HUES48 (cell line): ENCODE measurements at regions not wholly inside any gene's neighbourhood (a gene's known extent, or its start where the extent isn't known, plus 50 kb on each side); places are given as distances from the start of the nearest gene placed in this dataset.

Source experiments
- H3K27ac ChIP-seq: one replicate; pipeline ENCODE4 v1.7.0; 2013; ENCODE audit warnings: low read depth, low read length, inconsistent platforms
- H3K27me3 ChIP-seq: 2 replicates; pipeline ENCODE4 v1.6.1; 2013; ENCODE audit warnings: mild to moderate bottlenecking, low read length; ENCODE audit not compliant: control insufficient read depth, insufficient read depth
- H3K36me3 ChIP-seq: 2 replicates; pipeline ENCODE4 v1.6.1; 2013; ENCODE audit warnings: low read length; ENCODE audit not compliant: control insufficient read depth, insufficient read depth
- H3K4me1 ChIP-seq: 2 replicates; pipeline ENCODE4 v1.6.1; 2013; ENCODE audit warnings: mild to moderate bottlenecking, low read length; ENCODE audit not compliant: control insufficient read depth, insufficient read depth
- H3K4me3 ChIP-seq: 2 replicates; pipeline ENCODE4 v1.5.1; 2013; ENCODE audit warnings: mild to moderate bottlenecking, low read depth, low read length
- H3K9ac ChIP-seq: 2 replicates; pipeline ENCODE4 v1.6.1; 2013; ENCODE audit warnings: mild to moderate bottlenecking, low read depth, low read length, moderate library complexity
- H3K9me3 ChIP-seq: 2 replicates; pipeline ENCODE4 v1.6.1; 2013; ENCODE audit warnings: low read length; ENCODE audit not compliant: control insufficient read depth, insufficient read depth

DNA sequence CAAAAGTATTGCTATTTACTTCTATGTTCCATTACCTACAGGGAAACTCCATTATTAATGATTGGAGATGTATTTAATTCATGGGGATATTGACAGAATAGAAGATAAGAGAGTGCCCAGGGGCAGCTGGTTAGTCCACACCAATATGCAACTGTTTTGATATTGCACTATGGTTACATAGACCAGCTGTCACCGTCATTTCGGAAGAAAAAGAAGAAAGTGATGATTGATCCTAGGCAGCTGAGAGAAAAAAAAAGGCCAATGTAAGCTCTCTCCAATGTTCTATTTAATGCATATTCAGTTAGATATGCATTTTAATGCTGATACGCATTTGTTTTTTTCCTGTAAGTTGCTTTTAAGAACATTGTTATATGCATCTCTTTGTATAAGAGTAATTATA, 1367.2 kb downstream of the KCNT2 start:
- no peaks in the 10 kb centered on the region for H3K36me3 ChIP-seq
- H3K27me3 ChIP-seq: no peaks in the 10 kb centered on the region
- no peaks in the 10 kb centered on the region for H3K4me1 ChIP-seq
- no peak overlapping the region for H3K9ac ChIP-seq
- peaks cover 6% of the 10 kb centered on the region for H3K9me3 ChIP-seq
- H3K4me3 ChIP-seq: no peak overlapping the region
- no peak overlapping the region for H3K27ac ChIP-seq

DNA sequence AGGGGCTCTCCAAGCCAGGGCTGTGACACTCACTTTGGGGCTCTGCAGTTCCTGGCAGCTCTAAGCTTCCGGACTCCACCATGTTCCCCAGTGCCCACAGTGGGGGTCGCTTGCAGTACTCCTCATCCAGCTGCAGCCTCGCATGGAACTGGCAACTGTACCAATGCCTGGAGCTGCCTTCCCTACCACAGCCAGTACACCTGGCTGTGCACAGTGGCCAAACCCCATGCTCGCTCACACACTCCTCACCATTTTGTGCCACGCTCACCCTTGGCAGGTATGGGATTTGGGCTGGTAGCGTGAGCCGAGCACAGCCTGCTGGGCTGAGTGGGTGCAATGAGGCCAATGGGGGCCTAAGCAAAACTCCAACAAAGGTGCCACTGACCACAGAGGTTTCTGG, 1369.9 kb downstream of the KCNT2 start:
- Histone ChIP-seq H3K4me1 (no peaks in the 10 kb centered on the region), H3K27ac (no peak overlapping the region), H3K36me3 (no peaks in the 10 kb centered on the region), H3K9me3 (peaks cover 6% of the 10 kb centered on the region), H3K27me3 (no peaks in the 10 kb centered on the region), H3K4me3 (no peak overlapping the region), H3K9ac (no peak overlapping the region)

DNA sequence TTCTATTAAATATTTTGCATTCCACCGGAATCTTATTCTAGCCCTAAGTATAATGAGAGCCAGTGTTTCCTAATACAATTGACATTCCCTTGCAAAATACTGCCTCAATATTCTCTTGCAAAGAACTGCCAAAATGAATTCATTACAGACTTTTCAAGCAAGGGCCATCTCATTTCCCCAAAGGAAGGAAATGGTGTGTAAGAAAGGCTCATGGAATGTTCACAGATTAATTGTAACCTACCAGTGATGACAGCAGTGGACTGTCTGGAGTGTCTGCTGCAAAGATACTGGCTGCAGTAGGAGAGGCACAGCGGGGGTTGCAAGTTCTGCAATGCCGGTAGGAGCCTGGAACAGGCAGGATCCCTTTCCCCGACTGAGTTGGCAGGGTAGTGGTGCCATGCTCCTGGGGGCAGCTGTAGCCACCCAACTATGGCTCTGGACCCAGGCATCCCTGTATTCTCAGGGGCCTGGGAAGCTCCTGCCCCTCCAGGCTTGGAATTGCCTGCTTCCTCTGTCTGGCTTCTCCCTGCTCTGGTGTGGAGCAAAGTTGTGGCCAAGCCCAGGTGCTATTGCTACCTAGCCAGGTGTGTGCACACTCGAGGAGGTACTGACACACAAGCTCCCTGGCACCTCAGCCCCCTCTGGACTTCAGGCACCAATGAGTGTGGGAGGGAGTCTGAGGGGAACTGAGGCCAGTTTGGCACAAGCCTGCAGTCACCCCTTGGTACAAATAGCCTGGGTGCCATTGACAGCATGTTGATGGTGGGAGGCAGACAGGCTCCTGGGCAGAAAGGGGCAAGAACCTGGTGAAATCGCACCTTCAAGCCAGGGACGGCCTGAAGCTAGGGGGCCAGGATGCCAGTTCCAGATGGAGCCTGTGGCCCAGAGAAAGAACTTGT, 1371.0 kb downstream of the KCNT2 start:
- H3K4me1 ChIP-seq: no peaks in the 10 kb centered on the region

DNA sequence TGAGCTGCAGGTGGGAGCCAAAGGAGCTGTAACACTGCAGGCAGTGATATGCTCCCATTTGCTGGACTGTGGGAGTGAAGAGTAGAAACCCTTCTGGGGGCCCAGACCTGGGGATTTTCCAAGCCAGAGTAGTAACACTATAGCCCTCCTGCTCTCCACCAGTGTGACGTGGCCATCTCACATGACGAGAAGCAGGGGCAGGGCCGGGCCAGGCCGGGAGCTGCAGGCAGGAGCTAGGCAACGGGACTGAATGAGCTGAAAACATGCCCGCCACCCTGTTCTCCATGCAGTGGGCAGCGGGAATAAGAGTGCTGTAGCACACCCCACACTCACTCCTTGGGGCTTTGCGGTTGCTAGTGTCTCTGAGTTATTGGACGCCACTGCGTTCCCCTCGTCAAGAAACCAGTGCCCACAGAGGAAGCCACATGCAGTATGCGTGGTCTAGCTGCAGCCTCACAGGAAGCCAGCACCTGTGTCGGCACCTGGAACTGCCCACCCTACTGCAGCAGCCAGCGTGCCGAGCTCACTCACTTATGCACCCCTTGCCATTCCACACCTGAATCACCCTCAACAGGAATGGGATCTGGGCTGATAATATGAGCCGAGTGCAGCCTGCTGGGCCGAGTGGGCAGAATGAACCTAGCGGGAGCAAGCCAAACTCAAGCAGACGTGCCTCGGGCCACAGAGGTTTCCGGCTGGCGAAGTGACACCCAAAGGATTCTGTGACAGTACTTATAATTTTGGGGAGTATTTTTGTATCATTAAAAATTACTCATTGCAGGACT, 1389.6 kb downstream of the KCNT2 start:
- Histone ChIP-seq H3K27ac (no peak overlapping the region), H3K4me3 (no peak overlapping the region), H3K36me3 (no peaks in the 10 kb centered on the region), H3K9me3 (peaks cover 8% of the 10 kb centered on the region; the same call in 1 of the 2 replicates), H3K27me3 (no peaks in the 10 kb centered on the region), H3K4me1 (no peaks in the 10 kb centered on the region), H3K9ac (no peak overlapping the region)

More for the DNA sequence above, 1371.0 kb downstream of the KCNT2 start:
- no peak overlapping the region for H3K9ac ChIP-seq
- peaks cover 6% of the 10 kb centered on the region for H3K9me3 ChIP-seq
- no peak overlapping the region for H3K4me3 ChIP-seq
- no peak overlapping the region for H3K27ac ChIP-seq
- no peaks in the 10 kb centered on the region for H3K27me3 ChIP-seq
- no peaks in the 10 kb centered on the region for H3K36me3 ChIP-seq

DNA sequence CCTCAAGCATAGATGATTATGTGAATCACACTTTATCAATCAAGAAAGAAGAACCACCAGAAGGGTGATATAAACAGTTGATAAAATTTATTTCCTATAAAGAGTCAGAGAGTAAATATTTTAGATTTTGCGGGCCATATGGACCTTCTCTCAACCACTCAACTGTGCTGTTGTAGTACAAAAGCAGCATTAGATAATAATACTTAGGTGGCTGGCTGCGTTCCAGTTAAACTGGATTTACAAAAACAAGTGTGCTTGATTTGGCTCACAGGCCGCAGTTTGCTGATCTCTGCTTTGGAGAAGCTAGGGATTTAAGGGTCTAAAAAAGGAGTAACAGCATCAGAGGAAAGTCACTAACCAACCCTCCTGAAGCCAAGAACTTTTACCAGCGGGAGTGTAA, 1406.0 kb downstream of the KCNT2 start:
- H3K4me3 ChIP-seq: no peak overlapping the region
- peaks cover 6% of the 10 kb centered on the region; the same call in 1 of the 2 replicates for H3K4me1 ChIP-seq
- H3K36me3 ChIP-seq: no peaks in the 10 kb centered on the region
- H3K27ac ChIP-seq: no peak overlapping the region
- H3K27me3 ChIP-seq: no peaks in the 10 kb centered on the region
- no peaks in the 10 kb centered on the region for H3K9me3 ChIP-seq
- no peak overlapping the region for H3K9ac ChIP-seq

DNA sequence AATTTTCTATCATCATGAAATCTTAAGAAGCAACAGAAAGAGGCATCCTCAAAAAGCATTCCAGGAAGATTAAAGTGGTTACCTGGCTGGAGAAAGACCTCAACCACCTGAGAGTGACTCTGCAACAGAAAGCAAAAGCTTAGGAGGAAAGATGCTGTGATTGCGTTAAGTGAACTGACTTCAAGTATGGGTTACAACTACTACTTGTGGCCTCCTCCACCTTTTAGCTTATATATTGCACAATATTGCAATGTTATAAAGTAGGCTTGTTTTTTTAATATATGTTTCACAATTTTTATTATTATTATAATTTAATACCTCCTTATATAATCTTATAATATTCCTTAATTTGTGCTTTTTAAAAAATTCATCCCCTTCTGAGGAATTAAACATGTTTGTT, 1407.5 kb downstream of the KCNT2 start:
- H3K4me1 ChIP-seq: peaks cover 6% of the 10 kb centered on the region; the same call in 1 of the 2 replicates
- H3K27ac ChIP-seq: no peak overlapping the region
- H3K4me3 ChIP-seq: no peak overlapping the region
- no peaks in the 10 kb centered on the region for H3K9me3 ChIP-seq
- H3K36me3 ChIP-seq: no peaks in the 10 kb centered on the region
- H3K9ac ChIP-seq: no peak overlapping the region
- no peaks in the 10 kb centered on the region for H3K27me3 ChIP-seq

DNA sequence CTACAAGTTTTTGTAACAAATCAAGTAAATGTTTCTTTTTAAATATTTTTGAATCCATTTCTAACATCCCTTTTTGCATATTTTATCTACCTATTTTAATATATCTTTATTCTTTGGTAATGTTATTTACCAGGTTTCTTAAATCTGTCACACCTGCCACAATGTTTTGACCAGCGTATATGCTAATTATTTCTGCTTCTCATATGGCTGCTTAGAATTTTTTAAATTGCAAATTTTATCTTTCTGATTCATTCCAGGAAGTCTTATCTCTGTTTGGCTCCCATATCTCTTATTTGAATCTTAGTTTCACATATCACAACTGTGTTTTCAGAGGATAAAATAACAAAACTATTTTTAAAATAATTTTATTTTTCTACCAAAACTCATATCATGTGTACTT, 1411.1 kb downstream of the KCNT2 start:
- Histone ChIP-seq H3K9ac (no peak overlapping the region), H3K27ac (no peak overlapping the region), H3K4me1 (peaks cover 6% of the 10 kb centered on the region; the same call in 1 of the 2 replicates), H3K36me3 (no peaks in the 10 kb centered on the region), H3K9me3 (no peaks in the 10 kb centered on the region), H3K4me3 (no peak overlapping the region), H3K27me3 (no peaks in the 10 kb centered on the region)

DNA sequence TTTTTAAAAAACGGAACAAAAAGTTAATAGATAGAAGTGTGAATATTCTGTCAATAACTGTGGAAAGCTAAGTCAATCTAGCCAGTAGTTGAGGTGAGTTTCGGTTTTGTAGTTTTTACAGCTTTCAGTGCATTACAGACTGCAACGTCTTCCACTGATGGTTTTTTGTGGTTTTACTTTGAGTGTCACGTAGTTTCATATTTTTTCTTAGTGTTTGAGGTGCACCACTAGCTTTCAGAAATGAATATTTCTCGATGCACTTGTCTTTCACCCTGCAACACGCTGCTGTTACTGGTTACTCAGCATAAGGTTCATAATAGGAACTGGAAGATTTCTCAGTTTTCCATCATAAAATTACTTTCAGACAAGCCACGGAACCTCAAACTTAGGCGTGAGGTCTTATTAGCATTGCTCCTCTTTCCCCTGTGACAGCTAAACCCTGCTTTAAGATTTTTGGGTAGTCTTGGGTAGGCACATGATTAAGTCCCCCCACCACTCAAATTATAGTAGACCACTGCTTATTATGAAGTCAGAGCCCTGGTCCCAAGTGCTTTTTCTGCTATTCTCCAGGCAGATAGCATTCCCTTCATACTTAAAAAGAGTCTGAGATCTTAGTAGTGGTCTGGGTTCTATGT, 1412.7 kb downstream of the KCNT2 start:
- Histone ChIP-seq H3K36me3 (no peaks in the 10 kb centered on the region), H3K9ac (no peak overlapping the region), H3K9me3 (no peaks in the 10 kb centered on the region), H3K27ac (no peak overlapping the region), H3K27me3 (no peaks in the 10 kb centered on the region), H3K4me1 (peaks cover 6% of the 10 kb centered on the region; the same call in 1 of the 2 replicates), H3K4me3 (no peak overlapping the region)

DNA sequence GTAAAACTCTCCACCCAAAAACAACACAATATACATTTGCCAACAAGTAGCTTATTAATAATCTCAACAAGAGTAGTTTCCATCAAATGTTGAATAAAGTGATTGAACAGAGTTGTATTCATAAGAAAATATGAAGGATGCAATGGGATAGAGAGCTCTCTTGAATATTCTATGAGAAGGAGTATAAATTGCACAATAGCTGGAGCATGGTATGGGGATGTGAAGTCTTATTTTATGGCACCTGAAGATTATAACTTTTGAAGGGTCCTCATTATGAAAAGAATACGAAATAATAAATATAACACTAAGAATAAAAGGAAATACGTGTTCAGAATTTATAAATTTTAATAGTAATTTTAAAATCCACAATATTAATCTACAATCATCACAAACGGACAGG, 1415.1 kb downstream of the KCNT2 start:
- peaks cover 6% of the 10 kb centered on the region; the same call in 1 of the 2 replicates for H3K4me1 ChIP-seq
- H3K9ac ChIP-seq: no peak overlapping the region
- no peaks in the 10 kb centered on the region for H3K27me3 ChIP-seq
- H3K4me3 ChIP-seq: no peak overlapping the region
- H3K36me3 ChIP-seq: no peaks in the 10 kb centered on the region
- H3K27ac ChIP-seq: no peak overlapping the region
- H3K9me3 ChIP-seq: no peaks in the 10 kb centered on the region

DNA sequence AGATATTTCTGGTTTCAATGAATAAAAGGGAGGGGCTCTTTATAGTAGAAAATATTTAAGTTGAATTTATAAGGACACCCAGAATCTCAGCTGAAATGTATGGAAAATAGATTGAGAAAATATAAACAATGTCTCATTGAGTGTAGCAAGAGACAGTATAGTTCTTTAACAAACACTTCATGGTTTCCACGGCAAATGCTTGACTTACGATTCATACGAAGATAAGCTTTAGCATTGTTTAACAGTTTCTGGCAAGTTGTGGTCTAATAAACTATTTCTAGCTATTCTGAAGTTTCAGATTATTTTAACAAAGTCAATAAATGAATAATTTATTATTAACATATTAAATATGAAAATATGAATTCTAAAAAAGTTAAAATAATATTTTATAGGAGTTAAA, 1419.4 kb downstream of the KCNT2 start:
- H3K27ac ChIP-seq: no peak overlapping the region
- H3K4me1 ChIP-seq: no peaks in the 10 kb centered on the region
- H3K4me3 ChIP-seq: no peak overlapping the region
- H3K27me3 ChIP-seq: no peaks in the 10 kb centered on the region
- no peaks in the 10 kb centered on the region for H3K36me3 ChIP-seq
- no peak overlapping the region for H3K9ac ChIP-seq
- no peaks in the 10 kb centered on the region for H3K9me3 ChIP-seq
